Epidermal melanocyte (primary cell): ENCODE measurements at regions not wholly inside any gene's neighbourhood (a gene's known extent, or its start where the extent isn't known, plus 50 kb on each side); places are given as distances from the start of the nearest gene placed in this dataset.

ENCODE experiments used
- DNase-seq: peaks from one replicate; pipeline ENCODE4 v3.0.0; 2011; ENCODE audit warnings: low spot score; ENCODE audit not compliant: insufficient read length

DNA sequence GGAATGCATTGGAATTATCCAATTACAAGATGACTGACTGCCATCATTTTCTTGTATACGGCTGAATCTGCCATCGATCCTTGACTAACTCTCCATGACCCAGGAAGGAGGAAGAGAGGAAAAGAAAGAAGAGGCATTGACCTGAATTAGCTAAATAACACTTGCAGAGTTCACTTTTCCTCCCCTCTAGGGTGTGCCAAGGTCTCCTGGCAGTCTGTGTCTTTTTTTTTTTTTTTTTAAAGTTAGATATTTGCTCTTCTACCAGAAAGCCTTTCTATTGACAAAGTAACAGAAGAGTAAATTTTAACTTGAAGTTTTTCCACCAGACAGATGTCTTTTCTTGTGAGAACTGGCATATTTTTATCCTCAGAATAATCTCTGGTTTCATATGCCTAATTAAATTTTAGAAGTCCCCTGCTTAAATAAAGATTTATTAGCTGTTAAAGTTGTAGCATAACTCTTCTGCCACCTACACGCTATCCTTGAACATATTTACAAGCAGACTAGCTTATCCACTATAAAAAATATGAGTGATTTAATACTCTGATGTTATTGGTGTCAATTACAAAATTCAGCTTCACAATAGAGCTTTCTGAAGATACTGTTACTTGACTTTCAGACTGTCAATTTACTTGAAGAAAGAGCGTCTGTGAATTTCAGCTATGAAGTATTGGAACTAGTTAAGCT lies 171.7 kb upstream of the ETAA1 start:
- no peak for DNase-seq

- DNase-seq = no peak
Observed at GRCh38 chr2:67229706-67230105, 167.4 kb upstream of the ETAA1 start.

- no peak for DNase-seq
Observed at GRCh38 chr2:67232936-67233335, 164.2 kb upstream of the ETAA1 start.

- no peak for DNase-seq
Observed at GRCh38 chr2:67234440-67234839, 162.7 kb upstream of the ETAA1 start.

GRCh38 chr2:67237288-67237687 lies 159.8 kb upstream of the ETAA1 start:
- DNase-seq = no peak

GRCh38 chr2:67240507-67240906 lies 156.6 kb upstream of the ETAA1 start:
- no peak for DNase-seq

GRCh38 chr2:67241453-67241852 lies 155.7 kb upstream of the ETAA1 start:
- DNase-seq = no peak

DNA sequence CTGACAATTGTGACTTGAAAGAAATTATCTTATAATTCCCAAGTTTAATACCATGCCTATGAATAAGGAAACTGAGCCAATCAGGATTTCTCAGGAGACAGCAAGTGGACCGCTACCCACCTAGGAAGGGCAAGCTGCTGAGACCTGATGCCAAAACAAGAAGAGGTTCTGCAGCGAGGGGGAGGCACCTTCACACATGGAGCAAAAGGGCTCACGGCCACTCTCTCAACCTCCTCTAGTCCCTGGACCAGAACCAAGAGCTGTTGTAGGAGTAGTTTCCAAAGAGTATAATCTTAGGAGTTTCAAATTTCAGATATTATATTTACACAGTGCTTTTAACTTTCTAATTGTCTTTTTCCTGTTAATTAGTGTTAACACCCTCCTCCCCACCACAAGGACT lies 154.7 kb upstream of the ETAA1 start:
- DNase-seq = no peak

- no peak for DNase-seq
Observed at GRCh38 chr2:67243919-67244318, 153.2 kb upstream of the ETAA1 start.

- DNase-seq = no peak
Observed at GRCh38 chr2:67246791-67247190, 150.3 kb upstream of the ETAA1 start.

GRCh38 chr2:67251741-67252140 lies 145.4 kb upstream of the ETAA1 start:
- no peak for DNase-seq

DNA sequence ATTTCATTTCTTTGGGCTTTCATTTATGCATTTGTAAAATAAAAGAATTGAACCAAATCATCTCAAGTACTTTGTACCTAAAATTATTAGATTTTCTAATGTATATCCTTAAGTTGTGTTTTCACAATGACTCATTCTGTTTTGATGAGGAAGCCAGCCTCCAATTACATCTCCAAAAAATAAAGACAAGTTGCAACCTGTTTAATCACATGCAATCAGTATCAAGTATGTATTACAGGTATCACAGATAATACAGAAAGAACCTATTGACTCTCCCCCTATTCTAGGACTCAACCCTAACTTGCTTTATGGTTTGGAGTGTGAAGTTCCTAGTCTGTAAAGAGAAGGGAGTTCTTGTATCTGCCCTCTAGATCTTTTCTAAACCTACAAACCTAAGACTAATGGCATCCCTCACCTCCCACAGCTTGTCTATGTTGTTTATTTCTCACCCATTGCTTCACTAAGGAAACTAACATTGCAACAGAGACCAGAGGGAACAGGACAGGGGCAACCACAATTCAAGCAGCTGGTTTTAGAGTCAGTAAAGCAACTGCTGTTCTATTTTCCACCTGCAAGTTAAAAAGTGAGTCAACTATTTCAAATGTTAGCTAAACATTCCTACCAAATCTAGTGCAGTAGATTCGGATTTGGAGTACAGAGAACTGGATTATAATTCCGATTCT lies 141.1 kb upstream of the ETAA1 start:
- no peak for DNase-seq

- DNase-seq = no peak
Observed at GRCh38 chr2:67256892-67257291, 140.2 kb upstream of the ETAA1 start.

- no peak for DNase-seq
Observed at GRCh38 chr2:67258122-67258521, 139.0 kb upstream of the ETAA1 start.

DNA sequence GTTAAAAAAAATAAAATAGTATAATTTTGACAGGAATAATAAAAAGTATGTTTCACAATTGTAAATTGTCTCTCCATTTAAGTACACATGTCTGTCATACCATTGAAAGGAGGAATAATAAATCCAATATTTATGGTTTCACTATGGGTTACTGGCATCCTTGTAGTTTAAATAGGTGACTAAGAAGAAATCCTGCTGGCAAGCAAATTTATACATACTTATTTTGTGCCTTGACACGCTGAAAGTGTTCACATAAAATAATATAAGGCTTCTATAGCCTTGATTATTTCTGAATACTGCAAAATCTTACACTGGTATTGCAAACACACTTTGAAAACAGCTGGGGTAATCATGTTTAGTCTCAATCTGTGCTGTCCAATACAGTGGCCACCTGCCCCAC lies 138.3 kb upstream of the ETAA1 start:
- no peak for DNase-seq

DNA sequence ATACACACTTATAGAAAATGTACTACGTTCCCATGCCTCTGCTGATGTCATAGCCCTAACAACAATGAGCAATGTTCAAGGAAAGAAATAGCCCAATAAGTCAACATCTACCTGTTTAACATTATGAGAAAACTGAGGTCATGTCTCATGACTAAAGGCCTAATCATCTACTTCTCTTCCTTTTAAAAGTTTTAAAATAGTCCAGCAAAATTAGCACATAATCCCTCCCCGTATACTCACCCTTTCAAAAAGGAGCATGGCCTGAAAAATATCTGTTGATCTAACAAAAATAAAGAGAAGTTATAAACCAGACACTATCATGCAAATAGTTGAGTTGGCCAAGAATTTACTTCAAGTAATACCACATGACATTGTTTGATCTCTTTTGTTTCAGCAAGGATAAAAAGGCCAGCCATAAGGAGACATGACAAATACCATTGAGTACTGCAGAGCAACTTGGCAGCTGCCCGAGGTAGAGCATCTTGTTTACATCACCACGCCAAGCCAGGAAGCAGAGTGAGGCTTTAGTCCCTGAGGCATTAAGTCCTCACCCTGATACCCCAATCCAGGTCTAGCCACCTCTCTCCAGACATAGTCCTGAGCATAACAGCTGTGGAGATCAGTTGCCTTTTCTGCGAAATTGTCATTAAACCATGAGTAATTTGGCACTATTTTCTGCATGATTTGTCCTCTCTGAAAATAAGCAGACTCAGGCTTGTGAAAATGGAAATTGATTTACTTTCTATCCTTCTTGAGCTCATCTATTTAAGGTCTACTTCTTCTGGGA lies 137.4 kb upstream of the ETAA1 start:
- DNase-seq = no peak

- no peak for DNase-seq
Observed at GRCh38 chr2:67260343-67261277, 136.5 kb upstream of the ETAA1 start.

DNA sequence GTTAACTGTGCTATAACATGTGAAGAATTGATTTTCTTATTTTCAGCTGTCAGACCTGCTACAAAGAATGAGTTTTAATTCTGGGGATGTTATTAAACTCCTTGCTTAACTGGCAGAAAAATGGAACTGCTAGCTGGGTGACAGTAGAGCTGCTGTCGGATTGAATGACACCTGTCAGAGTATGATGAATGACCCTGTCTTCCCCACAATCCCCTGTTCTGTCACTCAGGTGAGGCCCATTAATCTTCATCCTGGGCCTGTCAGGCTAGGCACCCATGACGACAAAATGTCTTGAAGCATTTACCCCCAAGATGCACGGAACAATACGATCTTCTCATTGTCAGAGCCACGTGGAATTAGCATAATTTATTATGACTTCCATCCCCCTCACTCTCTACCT lies 129.9 kb upstream of the ETAA1 start:
- DNase-seq = no peak

DNA sequence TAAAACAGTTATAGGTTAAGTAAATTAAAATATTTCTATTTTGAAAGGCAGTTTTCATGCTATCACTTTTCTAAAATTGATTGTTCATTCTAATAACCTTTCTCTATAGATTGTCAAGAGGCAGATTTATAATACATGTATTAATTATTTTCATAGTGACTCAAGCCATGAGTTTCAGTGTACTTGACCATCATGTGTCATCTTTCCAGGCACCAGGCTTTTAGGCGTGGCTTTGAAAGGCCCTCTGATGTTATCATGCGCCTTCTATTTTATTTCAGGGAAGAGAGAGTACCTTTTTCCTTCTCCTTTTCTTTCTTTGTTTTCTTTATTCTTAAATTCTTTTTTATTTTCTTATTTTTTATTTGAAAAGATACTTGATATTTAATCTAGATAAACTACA lies 128.3 kb upstream of the ETAA1 start:
- DNase-seq = no peak

DNA sequence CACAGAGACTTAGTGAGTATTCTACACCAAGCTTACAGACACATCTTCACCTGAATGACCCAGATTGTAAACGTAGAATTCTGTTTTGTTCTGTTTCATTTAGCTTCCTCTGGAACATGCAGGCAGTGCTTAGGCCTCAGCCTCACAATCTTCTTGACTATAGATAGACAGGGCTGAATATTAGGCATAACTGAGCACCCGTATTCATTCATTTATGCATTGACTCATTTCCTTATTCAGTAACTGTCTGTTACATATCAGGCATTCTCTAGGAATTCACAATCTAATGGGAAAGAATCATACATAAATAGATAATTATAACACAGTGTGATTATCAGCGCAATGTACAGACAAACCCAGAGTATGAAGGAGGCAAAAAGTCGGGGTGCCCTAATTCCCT lies 124.9 kb upstream of the ETAA1 start:
- no peak for DNase-seq

DNA sequence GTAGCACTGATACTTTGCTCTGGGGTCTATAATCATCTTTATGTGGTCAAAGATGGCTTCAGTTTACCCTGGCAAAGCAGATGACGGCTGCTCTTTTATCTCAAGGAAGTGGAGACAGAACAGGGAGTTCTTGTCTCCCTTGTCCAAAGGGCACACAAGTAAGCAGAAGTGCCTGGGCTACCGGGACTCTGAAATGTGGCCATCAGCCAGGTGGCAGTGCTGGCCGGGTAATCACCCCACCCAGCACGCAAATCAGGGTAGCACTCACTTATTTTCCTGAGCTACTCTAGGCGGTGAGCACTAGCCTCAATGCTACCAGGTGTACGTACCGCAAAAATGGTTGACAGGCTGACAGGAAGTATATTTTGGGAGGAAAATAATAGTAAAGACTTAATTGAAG lies 119.7 kb upstream of the ETAA1 start:
- no peak for DNase-seq
